Transverse colon (tissue), 3 donors: ENCODE measurements at regions not wholly inside any gene's neighbourhood (a gene's known extent, or its start where the extent isn't known, plus 50 kb on each side); places are given as distances from the start of the nearest gene placed in this dataset.

Source experiments
- POLR2A ChIP-seq: fragments of 450-650 bp; IDR thresholded peaks from one replicate; pipeline ENCODE4 v1.6.1; 2016; ENCODE audit warnings: antibody characterized with exemption, mild to moderate bottlenecking, moderate library complexity
- TF ChIP-seq, protein P1 (sequence below), 5 experiments: fragments of 200-600 bp in 3 of 5; fragments of 450-650 bp in 2 of 5; sonication (generic) in 3 of 5; IDR thresholded peaks; 1 replicate in 2 of 5; 2 replicates in 3 of 5; pipeline ENCODE4 v1.5.1; 2016 to 2017; ENCODE audit warnings: antibody characterized with exemption in 5 of 5, inconsistent platforms in 3 of 5, mild to moderate bottlenecking in 2 of 5, moderate library complexity in 1 of 5

DNA sequence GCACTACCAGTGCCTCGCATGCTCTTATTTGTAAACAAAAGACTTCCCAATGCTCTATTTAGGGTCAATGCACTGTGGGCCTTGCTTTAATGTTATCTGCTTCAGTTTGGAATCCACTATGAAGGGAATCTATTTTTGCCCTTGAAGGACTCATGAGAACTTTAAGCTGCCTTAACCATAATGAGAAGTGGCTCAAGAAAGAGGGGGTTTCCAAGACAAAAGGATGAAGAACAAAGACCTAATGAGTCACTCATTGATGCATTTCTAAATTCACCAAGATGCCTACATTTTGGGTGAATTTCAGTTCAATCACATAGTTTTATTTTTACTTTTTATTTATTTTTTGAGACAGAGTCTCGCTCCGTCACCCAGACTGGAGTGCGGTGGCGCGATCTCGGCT lies 228.2 kb downstream of the LY86 start:
- no peak for TF ChIP-seq POLR2A
- TF ChIP-seq, protein P1, sequence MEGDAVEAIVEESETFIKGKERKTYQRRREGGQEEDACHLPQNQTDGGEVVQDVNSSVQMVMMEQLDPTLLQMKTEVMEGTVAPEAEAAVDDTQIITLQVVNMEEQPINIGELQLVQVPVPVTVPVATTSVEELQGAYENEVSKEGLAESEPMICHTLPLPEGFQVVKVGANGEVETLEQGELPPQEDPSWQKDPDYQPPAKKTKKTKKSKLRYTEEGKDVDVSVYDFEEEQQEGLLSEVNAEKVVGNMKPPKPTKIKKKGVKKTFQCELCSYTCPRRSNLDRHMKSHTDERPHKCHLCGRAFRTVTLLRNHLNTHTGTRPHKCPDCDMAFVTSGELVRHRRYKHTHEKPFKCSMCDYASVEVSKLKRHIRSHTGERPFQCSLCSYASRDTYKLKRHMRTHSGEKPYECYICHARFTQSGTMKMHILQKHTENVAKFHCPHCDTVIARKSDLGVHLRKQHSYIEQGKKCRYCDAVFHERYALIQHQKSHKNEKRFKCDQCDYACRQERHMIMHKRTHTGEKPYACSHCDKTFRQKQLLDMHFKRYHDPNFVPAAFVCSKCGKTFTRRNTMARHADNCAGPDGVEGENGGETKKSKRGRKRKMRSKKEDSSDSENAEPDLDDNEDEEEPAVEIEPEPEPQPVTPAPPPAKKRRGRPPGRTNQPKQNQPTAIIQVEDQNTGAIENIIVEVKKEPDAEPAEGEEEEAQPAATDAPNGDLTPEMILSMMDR (IDR thresholded peaks at IDR 0.05): no peak
